ENCODE measurements at regions not wholly inside any gene's neighbourhood (a gene's known extent, or its start where the extent isn't known, plus 50 kb on each side); places are given as distances from the start of the nearest gene placed in this dataset.

DNA sequence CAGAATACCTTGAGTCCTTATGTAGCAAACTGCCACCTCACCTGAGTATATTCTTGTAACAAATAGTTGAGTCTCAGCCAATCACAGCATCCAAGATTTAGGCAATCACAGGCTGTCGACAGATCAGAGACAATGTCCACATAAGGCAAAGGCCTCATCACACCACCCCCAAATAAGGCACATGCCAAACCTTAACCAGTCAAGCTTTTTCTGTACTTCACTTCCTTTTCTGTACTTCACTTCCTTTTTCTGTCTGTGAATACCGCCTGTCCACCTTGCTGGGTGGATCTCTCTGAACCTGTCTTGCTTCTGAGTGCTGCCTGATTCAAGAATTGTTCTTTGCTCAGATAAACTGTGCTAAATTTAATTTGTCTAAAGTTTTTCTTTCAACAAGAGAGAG lies 210.4 kb upstream of the N4BP1 start:
- no peaks in the 10 kb centered on the region for H3K9me3 ChIP-seq (ENCODE audit: severe bottlenecking)
- no peak for DNase-seq (ENCODE audit: low spot score)
- H3K27me3 ChIP-seq (ENCODE audit: insufficient read depth, poor library complexity, severe bottlenecking): peaks cover 8% of the 10 kb centered on the region
- ATAC-seq (ENCODE audit: low read depth): no peak
- no peak overlapping the region for H3K4me3 ChIP-seq (ENCODE audit: severe bottlenecking)
- no peak overlapping the region for H3K27ac ChIP-seq (ENCODE audit: poor library complexity, severe bottlenecking)
- no peaks in the 10 kb centered on the region for H3K4me1 ChIP-seq (ENCODE audit: insufficient read depth, poor library complexity, severe bottlenecking)
- no peaks in the 10 kb centered on the region for H3K36me3 ChIP-seq (ENCODE audit: low read depth)
- TF ChIP-seq CTCF (IDR thresholded peaks at IDR 0.05; ENCODE audit: poor library complexity, severe bottlenecking): no peak

DNA sequence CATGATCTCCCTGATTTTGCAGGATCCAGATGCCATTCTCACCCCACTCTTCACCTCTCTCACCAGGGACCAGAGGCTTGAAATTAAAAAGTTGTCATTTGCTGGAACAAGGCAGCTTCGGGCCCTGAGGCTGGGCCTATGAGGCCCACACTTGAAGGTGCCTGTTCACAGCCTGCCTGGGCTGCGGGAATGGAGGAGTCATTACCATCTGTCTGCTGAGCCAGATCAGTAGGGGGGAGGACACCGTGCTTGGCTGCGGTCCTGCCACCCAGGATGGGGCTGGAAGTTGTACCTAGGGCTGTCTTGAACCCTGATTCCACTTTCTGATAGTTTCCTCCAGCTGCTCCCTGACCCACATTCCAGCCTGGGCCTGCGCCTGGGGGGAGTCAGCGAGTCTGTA lies 208.3 kb upstream of the N4BP1 start:
- no peak for TF ChIP-seq CTCF (IDR thresholded peaks at IDR 0.05; ENCODE audit: poor library complexity, severe bottlenecking)
- no peak overlapping the region for H3K4me3 ChIP-seq (ENCODE audit: severe bottlenecking)
- no peaks in the 10 kb centered on the region for H3K4me1 ChIP-seq (ENCODE audit: insufficient read depth, poor library complexity, severe bottlenecking)
- no peaks in the 10 kb centered on the region for H3K9me3 ChIP-seq (ENCODE audit: severe bottlenecking)
- ATAC-seq (ENCODE audit: low read depth) (no peak), DNase-seq (ENCODE audit: low spot score) (no peak)
- H3K27me3 ChIP-seq (ENCODE audit: insufficient read depth, poor library complexity, severe bottlenecking): peaks cover 11% of the 10 kb centered on the region
- no peak overlapping the region for H3K27ac ChIP-seq (ENCODE audit: poor library complexity, severe bottlenecking)
- H3K36me3 ChIP-seq (ENCODE audit: low read depth): no peaks in the 10 kb centered on the region

DNA sequence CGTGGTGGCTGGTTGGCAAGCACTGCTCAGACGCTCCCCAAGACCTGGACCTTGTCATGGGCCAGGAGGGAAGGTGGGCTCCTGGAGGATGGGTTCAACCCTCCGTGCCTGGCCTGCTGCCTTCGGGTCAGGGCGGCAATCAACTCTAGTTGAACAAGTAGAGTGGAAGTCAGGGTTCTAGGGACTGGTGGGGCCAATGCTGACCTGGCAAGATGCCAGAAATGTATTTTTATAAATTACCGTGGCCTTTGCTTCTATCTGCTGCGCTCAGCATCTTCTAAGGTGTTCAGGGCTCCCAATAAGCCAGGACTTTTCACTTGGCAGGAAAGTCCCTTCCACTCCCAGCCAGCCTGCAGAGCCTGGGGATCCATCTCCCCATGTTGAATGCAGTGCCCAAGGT lies 207.1 kb upstream of the N4BP1 start:
- no peaks in the 10 kb centered on the region for H3K9me3 ChIP-seq (ENCODE audit: severe bottlenecking)
- no peak for TF ChIP-seq CTCF (IDR thresholded peaks at IDR 0.05; ENCODE audit: poor library complexity, severe bottlenecking)
- DNase-seq (ENCODE audit: low spot score) (no peak), ATAC-seq (ENCODE audit: low read depth) (no peak)
- no peaks in the 10 kb centered on the region for H3K4me1 ChIP-seq (ENCODE audit: insufficient read depth, poor library complexity, severe bottlenecking)
- no peaks in the 10 kb centered on the region for H3K36me3 ChIP-seq (ENCODE audit: low read depth)
- H3K4me3 ChIP-seq (ENCODE audit: severe bottlenecking): no peak overlapping the region
- H3K27ac ChIP-seq (ENCODE audit: poor library complexity, severe bottlenecking): no peak overlapping the region
- peaks cover 19% of the 10 kb centered on the region for H3K27me3 ChIP-seq (ENCODE audit: insufficient read depth, poor library complexity, severe bottlenecking)

DNA sequence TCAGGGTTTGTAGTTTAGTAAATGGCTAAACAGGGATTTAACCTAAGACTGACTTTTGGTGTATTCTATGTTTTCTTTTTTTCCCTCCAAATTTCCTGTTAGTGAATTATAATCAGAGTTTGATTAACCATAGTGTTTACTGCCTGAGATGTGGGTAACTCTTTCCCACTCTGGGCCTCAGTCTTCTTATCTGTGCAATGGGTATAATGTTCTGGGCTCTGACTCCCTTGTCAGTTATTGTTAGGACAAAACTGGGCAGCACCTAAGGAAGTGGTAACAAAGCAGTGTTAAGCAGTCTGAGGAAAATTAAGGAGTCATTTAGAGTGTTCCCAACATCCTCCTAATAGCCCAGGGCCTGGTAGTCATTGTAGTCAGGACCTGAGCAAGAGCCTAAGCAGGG lies 206.4 kb upstream of the N4BP1 start:
- H3K9me3 ChIP-seq (ENCODE audit: severe bottlenecking): no peaks in the 10 kb centered on the region
- DNase-seq (ENCODE audit: low spot score) (no peak), ATAC-seq (ENCODE audit: low read depth) (no peak)
- no peak for TF ChIP-seq CTCF (IDR thresholded peaks at IDR 0.05; ENCODE audit: poor library complexity, severe bottlenecking)
- no peak overlapping the region for H3K4me3 ChIP-seq (ENCODE audit: severe bottlenecking)
- H3K36me3 ChIP-seq (ENCODE audit: low read depth): no peaks in the 10 kb centered on the region
- H3K4me1 ChIP-seq (ENCODE audit: insufficient read depth, poor library complexity, severe bottlenecking): no peaks in the 10 kb centered on the region
- peaks cover 25% of the 10 kb centered on the region for H3K27me3 ChIP-seq (ENCODE audit: insufficient read depth, poor library complexity, severe bottlenecking)
- no peak overlapping the region for H3K27ac ChIP-seq (ENCODE audit: poor library complexity, severe bottlenecking)

GRCh38 chr16:48814994-48815393 lies 205.0 kb upstream of the N4BP1 start:
- no peak; the same call in 2 of the 3 replicates for ATAC-seq (ENCODE audit: low read depth)
- TF ChIP-seq CTCF (IDR thresholded peaks at IDR 0.05; ENCODE audit: poor library complexity, severe bottlenecking): no peak
- H3K36me3 ChIP-seq (ENCODE audit: low read depth): no peaks in the 10 kb centered on the region
- no peak overlapping the region for H3K27ac ChIP-seq (ENCODE audit: poor library complexity, severe bottlenecking)
- peaks cover 39% of the 10 kb centered on the region for H3K27me3 ChIP-seq (ENCODE audit: insufficient read depth, poor library complexity, severe bottlenecking)
- no peak overlapping the region for H3K4me3 ChIP-seq (ENCODE audit: severe bottlenecking)
- no peaks in the 10 kb centered on the region for H3K9me3 ChIP-seq (ENCODE audit: severe bottlenecking)
- no peaks in the 10 kb centered on the region for H3K4me1 ChIP-seq (ENCODE audit: insufficient read depth, poor library complexity, severe bottlenecking)
- no peak for DNase-seq (ENCODE audit: low spot score)

Measured in RWPE2 (cell line).